Middle frontal gyrus (tissue), 1 donor: ENCODE measurements at regions not wholly inside any gene's neighbourhood (a gene's known extent, or its start where the extent isn't known, plus 50 kb on each side); places are given as distances from the start of the nearest gene placed in this dataset.

Experiments used
- DNase-seq: peaks from one replicate; pipeline ENCODE4 v3.0.0-alpha.2; 2015; ENCODE audit warnings: low spot score; ENCODE audit errors: extremely low spot score

- no peak for DNase-seq
Observed at GRCh38 chr5:74382123-74382855, 258.2 kb downstream of the ENC1 start.

DNA sequence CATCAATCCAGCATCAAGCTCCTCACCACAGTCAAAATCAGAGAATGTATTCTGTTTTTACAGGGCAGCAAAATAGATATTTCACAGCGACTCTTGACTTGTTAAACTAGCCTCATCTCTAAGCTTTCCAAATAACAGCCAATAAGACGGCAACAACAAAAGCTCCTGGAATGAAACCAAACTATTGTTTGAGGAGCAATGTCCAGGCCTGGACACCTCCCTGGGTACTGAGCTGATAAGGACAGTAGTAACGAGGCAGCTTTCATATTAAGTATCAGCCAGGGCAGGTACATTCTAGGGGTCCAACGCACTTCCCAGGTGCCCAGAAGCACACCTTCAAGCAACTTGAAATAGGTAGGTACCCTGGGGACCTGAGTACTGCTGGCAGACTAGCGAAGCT lies 260.3 kb downstream of the ENC1 start:
- no peak for DNase-seq

DNA sequence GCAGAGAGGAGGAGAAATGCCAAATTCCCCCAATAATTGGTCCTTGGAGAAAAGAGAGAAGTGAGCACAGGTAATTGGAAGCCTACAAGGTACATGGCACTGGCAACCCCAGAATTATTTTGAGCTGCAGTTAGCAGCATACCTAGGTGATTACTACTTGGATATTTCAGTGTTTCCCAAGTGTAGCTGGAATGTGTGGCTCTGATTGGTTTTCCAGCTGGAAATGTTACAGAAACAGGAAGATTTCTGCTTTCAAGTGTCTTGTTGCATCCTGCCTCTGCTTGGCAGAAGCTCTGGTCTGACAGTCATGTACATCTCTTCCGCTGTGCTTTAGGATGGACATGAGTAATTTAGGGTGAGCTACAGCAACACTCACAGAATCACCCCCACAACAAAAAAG lies 262.1 kb downstream of the ENC1 start:
- DNase-seq = no peak

GRCh38 chr5:74376187-74376586 lies 264.3 kb downstream of the ENC1 start:
- no peak for DNase-seq

DNA sequence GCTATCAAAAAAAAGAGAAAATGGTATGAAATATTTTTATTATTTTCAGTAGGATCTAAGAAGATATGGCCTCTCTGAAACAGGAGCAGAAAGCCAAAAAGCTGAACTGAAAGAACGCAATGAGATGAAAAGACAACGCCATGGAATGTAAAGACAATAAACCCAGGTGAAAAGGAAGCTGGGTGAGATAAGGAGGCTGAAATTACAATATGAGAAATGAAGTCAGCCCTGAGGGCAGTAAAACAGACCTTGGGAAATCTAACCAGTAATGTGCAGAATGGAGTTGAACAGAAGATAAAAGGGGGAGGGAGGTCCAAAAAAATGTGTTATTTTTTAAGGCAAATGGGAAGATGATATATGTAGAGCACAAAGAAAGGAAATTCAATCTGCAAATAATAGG lies 265.3 kb downstream of the ENC1 start:
- no peak for DNase-seq

- no peak for DNase-seq
Observed at GRCh38 chr5:74374656-74375055, 265.9 kb downstream of the ENC1 start.

- DNase-seq = no peak
Observed at GRCh38 chr5:74373076-74373475, 267.5 kb downstream of the ENC1 start.

GRCh38 chr5:74372502-74373064 lies 267.9 kb downstream of the ENC1 start:
- no peak for DNase-seq

GRCh38 chr5:74372051-74372450 lies 268.5 kb downstream of the ENC1 start:
- DNase-seq = no peak

GRCh38 chr5:74371621-74372020 lies 268.9 kb downstream of the ENC1 start:
- DNase-seq = no peak

- no peak for DNase-seq
Observed at GRCh38 chr5:74370168-74370567, 270.4 kb downstream of the ENC1 start.

DNA sequence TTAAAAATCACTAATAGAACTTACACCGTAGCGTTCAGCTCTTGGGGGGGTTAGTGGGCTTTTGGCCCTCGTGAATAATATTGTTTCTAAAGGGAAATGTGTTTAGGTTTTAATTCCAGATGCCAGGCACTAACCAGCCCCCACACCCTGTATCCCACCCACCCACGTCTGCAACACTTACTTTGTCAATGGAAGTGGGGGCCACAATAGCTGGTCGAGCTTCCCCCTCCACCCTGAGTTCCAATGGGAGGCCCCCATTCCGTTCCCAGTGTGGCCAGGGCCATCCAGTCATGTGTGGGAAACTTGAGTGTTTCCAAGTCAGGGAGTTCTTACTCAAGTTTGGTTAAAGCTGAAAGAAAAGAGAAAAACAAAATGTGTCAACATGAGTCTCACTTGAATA lies 271.4 kb downstream of the ENC1 start:
- no peak for DNase-seq

DNA sequence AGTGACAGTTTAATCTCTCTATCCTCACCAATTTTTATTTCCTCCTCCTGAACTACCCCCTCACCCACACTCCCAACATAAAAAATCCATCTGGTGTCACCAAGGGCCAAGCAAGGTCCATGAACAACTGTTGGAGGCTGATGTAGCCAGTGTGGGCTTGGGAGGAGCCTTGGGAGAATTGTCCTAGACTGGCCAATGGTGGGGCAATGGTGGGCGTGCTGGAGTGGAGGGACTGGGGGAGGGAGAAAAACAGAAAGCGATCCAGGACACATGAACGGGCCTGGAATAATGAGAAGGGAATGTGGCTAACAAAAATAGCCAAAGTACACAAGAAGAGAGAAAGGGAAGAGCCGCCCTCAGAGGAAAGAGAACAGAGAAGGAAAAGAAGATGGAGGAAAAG lies 272.6 kb downstream of the ENC1 start:
- DNase-seq = no peak

DNA sequence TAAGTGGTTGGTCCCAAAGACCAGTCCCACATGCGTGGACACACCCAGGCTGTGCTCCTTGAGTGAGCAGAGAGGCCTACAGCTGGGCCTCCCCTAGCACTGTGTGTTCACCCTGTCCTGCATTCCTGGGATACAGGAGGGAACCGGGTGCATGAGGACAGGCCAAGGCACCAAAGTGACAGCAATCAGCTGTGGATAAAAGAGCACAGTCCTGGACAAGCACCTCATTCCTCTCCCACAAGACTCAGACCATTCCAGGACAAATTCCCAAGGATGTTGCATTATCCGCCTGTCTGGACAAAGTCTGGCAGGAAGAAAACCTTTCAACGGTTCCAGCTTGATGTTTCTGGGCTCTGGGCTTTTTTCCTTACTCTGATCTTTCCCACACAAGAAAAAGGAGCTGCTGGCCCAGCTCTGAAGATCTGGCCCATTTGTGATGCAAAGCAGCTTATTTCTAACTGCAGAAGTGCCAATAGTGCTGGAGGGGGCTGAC lies 273.2 kb downstream of the ENC1 start:
- DNase-seq = no peak

DNA sequence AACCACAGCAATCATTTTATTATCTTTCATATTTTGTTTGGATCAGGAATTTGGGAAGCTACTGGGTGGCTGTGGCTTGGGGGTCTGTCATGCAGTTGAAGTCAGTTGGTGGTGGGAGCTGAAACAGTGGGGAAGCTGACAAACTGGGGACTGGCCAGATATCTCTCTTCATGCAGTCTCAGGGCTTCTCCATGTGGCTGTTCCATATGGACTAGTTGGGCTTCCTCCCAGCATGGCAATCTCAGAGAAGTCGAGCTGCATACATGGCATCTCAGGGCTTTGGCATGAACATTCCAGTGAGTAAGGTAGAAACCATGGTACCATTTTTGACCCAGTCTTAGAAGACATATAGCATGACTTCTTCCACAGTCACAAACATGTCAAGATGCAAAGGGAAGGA lies 274.8 kb downstream of the ENC1 start:
- no peak for DNase-seq

- no peak for DNase-seq
Observed at GRCh38 chr5:74364507-74364906, 276.0 kb downstream of the ENC1 start.

DNA sequence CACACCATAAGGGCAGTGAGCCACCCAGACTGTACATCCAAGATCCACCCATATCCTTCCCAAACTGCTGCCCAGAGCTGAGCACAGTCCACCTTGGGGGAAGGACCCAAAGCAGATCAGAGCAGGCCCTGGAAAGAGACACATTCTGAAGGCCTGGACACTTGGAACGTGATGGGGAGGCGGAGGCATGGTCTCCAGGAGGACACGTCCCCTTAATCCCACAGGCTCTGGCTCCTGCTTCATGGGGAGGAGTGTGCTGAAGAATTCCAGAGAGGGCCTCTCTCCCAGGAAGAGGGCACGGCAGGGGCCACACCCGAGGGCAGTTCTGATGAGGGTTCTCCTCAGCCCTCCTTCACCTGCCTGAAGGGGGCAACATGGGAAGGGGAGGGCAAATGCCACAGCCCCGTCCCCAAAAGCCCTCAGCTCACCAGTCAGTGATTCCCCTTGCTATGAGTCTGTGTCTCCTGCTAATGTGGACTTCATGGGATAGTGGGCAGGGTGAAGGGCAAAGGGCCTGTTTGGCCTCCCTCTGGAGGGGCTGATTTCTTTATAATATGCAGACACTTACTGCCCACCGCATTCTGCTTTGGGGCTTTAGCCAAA lies 276.8 kb downstream of the ENC1 start:
- no peak for DNase-seq

- DNase-seq = no peak
Observed at GRCh38 chr5:74361406-74362358, 278.8 kb downstream of the ENC1 start.

GRCh38 chr5:74360535-74361210 lies 279.9 kb downstream of the ENC1 start:
- DNase-seq = no peak

GRCh38 chr5:74357827-74358226 lies 282.7 kb downstream of the ENC1 start:
- DNase-seq = no peak
